WERI-Rb-1 (cell line): ENCODE measurements at regions not wholly inside any gene's neighbourhood (a gene's known extent, or its start where the extent isn't known, plus 50 kb on each side); places are given as distances from the start of the nearest gene placed in this dataset.

Experiments used
- DNase-seq: peaks from one replicate; pipeline ENCODE4 v3.0.0-alpha.2; 2020
- H3K27ac ChIP-seq: fragments of 250-450 bp; sonication (Bioruptor Pico); 2 replicates; pipeline ENCODE4 v1.5.1; 2020; ENCODE audit warnings: mild to moderate bottlenecking, moderate library complexity
- H3K27me3 ChIP-seq: fragments of 250-450 bp; sonication (Bioruptor Pico); 2 replicates; pipeline ENCODE4 v1.5.1; 2021; ENCODE audit warnings: mild to moderate bottlenecking, low read depth, moderate library complexity; ENCODE audit not compliant: insufficient read depth, severe bottlenecking
- H3K36me3 ChIP-seq: fragments of 250-450 bp; sonication (Bioruptor Pico); 2 replicates; pipeline ENCODE4 v1.5.1; 2020; ENCODE audit warnings: mild to moderate bottlenecking, moderate library complexity
- H3K4me3 ChIP-seq: 2 replicates; pipeline ENCODE4 v1.5.1; 2011; ENCODE audit warnings: low read depth, mild to moderate bottlenecking, control low read depth, low read length
- H3K9me3 ChIP-seq: fragments of 250-450 bp; sonication (Bioruptor Pico); 2 replicates; pipeline ENCODE4 v1.5.1; 2021; ENCODE audit warnings: mild to moderate bottlenecking, moderate library complexity; ENCODE audit not compliant: severe bottlenecking
- CTCF ChIP-seq: IDR thresholded peaks from 2 replicates; pipeline ENCODE4 v1.5.1; 2011; ENCODE audit warnings: low read depth, mild to moderate bottlenecking, control low read depth, inconsistent platforms, low read length

GRCh38 chr22:46099740-46100139 is 50.6 kb upstream of the PPARA start:
- Histone ChIP-seq H3K4me3 (no peak overlapping the region), H3K9me3 (no peaks in the 10 kb centered on the region), H3K27ac (no peak overlapping the region), H3K27me3 (no peaks in the 10 kb centered on the region), H3K36me3 (no peaks in the 10 kb centered on the region)
- DNase-seq: no peak
- TF ChIP-seq CTCF: no peak

- H3K27me3 ChIP-seq: no peaks in the 10 kb centered on the region
- no peaks in the 10 kb centered on the region for H3K36me3 ChIP-seq
- no peak for TF ChIP-seq CTCF
- no peak overlapping the region for H3K27ac ChIP-seq
- DNase-seq: no peak
- no peak overlapping the region for H3K4me3 ChIP-seq
- no peaks in the 10 kb centered on the region for H3K9me3 ChIP-seq
These were observed 49.8 kb upstream of the PPARA start for GRCh38 chr22:46100401-46101105.
